A673 (cell line): ENCODE measurements at regions not wholly inside any gene's neighbourhood (a gene's known extent, or its start where the extent isn't known, plus 50 kb on each side); places are given as distances from the start of the nearest gene placed in this dataset.

Experiments
- BruUV-seq: library from RNA; stranded (reverse); fragments of 400-500 nt; replicated peaks from 2 replicates; lab custom pipeline; 2021; lab: Mats Ljungman, UMichigan
- CTCF ChIA-PET: fragments of 300-600 bp; sonication (Branson Sonifier 250); formaldehyde crosslinking; loops from one replicate; lab custom pipeline; 2022; ENCODE audit warnings: antibody characterized with exemption; lab: Charles Lee
- POLR2A ChIA-PET: fragments of 300-600 bp; sonication (Branson Sonifier 250); formaldehyde crosslinking; loops from one replicate; lab custom pipeline; 2022; ENCODE audit warnings: antibody characterized with exemption; ENCODE audit not compliant: low non-redundant PET; lab: Charles Lee
- DNase-seq: peaks from one replicate; pipeline ENCODE4 v3.0.0-alpha.2; 2015; ENCODE audit warnings: low spot score
- H3K27ac ChIP-seq: fragments of 200-600 bp; sonication (generic); 2 replicates; pipeline ENCODE4 v1.5.1; 2016; ENCODE audit warnings: mixed run types, low read depth, mild to moderate bottlenecking, mixed read lengths, antibody characterized with exemption, low read length; ENCODE audit not compliant: poor library complexity, severe bottlenecking
- H3K27me3 ChIP-seq: fragments of 200-600 bp; sonication (generic); replicated peaks from 2 replicates; pipeline ENCODE4 v1.6.1; 2017; ENCODE audit warnings: mixed run types, low read depth, mild to moderate bottlenecking, mixed read lengths, antibody characterized with exemption, low read length; ENCODE audit not compliant: insufficient read depth, poor library complexity
- H3K36me3 ChIP-seq: fragments of 200-600 bp; sonication (generic); 2 replicates; pipeline ENCODE4 v1.6.1; 2016; ENCODE audit warnings: mixed run types, mild to moderate bottlenecking, mixed read lengths, antibody characterized with exemption, low read length; ENCODE audit not compliant: insufficient read depth, poor library complexity, severe bottlenecking
- H3K4me1 ChIP-seq: fragments of 200-600 bp; sonication (generic); 2 replicates; pipeline ENCODE4 v1.6.1; 2017; ENCODE audit warnings: mixed run types, mild to moderate bottlenecking, mixed read lengths, antibody characterized with exemption, low read length; ENCODE audit not compliant: insufficient read depth, poor library complexity, severe bottlenecking
- H3K4me3 ChIP-seq: fragments of 200-600 bp; sonication (generic); 2 replicates; pipeline ENCODE4 v1.5.1; 2016; ENCODE audit warnings: low read depth, mixed run types, mild to moderate bottlenecking, mixed read lengths, low read length; ENCODE audit not compliant: poor library complexity, severe bottlenecking
- H3K9me3 ChIP-seq: fragments of 200-600 bp; sonication (generic); 2 replicates; pipeline ENCODE4 v1.6.1; 2016; ENCODE audit warnings: mixed run types, low read depth, mild to moderate bottlenecking, mixed read lengths, antibody characterized with exemption, low read length; ENCODE audit not compliant: poor library complexity, severe bottlenecking
- EZH2 ChIP-seq: fragments of 200-600 bp; sonication (generic); IDR thresholded peaks from 2 replicates; pipeline ENCODE4 v1.6.1; 2017; ENCODE audit warnings: borderline replicate concordance, low read depth, mild to moderate bottlenecking, mixed read lengths, antibody characterized with exemption, low read length; ENCODE audit not compliant: poor library complexity, severe bottlenecking
- intact Hi-C: fragments of 100-400 bp; cut with micrococcal nuclease; formaldehyde crosslinking; loops from one replicate; pipeline ENCODE4 v1.10.0; 2022; ENCODE audit not compliant: unreplicated experiment
- TF ChIP-seq, protein P1 (sequence below): fragments of 300-800, 200-600 bp; sonication (generic); conservative IDR thresholded peaks from 2 replicates; pipeline ENCODE4 v1.5.1; 2017; ENCODE audit warnings: low read depth, mild to moderate bottlenecking, antibody characterized with exemption, low read length, moderate library complexity, mixed read lengths

DNA sequence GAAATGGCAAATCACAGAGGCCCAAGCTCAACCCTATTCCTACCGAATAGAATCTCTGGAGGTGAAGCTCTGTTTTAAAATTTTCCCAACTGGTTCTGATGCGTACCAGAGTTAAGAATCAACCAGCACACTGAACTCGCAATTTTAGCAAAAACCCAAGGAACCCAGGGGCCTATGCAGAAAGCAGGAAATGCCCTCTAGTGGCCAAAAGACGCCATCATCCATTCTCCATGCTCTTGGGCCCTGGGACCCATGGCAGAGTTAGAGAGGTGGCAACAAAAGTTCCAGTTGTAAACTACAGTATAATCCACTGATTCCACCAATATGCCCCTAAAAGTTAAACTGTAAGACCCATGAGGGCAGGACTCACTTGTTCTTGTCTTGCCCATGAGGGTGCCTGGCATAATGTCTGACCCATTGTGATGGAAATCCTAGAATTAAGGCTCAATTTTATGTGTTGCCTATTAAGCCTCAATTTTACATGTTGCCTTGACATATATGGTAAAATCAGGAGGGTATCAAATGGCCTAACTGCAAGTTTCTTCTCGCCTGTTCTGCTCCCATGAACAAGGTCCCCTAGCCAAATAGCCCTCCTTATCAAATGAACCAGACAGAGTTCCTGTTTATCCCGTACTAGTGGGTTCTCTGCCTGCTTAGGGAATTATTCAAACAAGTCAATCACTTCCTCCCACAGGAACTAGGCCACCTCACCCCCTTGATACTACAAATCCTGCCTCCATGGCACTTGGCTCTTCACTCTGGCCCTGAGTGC, 137.5 kb upstream of the CPM start:
- POLR2A ChIA-PET: no interaction called here

DNA sequence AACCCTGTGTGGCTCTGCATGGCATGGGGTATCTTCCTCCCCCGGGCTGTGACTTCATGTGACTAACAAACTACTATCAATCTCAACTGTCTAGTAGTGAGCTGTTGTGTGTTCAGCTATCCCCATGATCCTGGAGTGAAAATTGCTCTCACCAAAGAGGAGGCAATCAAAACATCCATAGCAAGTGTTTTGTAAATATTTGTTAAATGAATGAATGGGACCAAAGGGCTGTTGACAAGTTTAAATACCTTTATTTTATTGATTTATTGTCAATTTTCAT, 138.1 kb upstream of the CPM start:
- Histone ChIP-seq H3K27ac (no peak overlapping the region), H3K9me3 (no peaks in the 10 kb centered on the region), H3K27me3 (no peaks in the 10 kb centered on the region), H3K4me3 (no peak overlapping the region), H3K36me3 (no peaks in the 10 kb centered on the region), H3K4me1 (peaks cover 12% of the 10 kb centered on the region)
- no peak for TF ChIP-seq EZH2
- TF ChIP-seq, protein P1, sequence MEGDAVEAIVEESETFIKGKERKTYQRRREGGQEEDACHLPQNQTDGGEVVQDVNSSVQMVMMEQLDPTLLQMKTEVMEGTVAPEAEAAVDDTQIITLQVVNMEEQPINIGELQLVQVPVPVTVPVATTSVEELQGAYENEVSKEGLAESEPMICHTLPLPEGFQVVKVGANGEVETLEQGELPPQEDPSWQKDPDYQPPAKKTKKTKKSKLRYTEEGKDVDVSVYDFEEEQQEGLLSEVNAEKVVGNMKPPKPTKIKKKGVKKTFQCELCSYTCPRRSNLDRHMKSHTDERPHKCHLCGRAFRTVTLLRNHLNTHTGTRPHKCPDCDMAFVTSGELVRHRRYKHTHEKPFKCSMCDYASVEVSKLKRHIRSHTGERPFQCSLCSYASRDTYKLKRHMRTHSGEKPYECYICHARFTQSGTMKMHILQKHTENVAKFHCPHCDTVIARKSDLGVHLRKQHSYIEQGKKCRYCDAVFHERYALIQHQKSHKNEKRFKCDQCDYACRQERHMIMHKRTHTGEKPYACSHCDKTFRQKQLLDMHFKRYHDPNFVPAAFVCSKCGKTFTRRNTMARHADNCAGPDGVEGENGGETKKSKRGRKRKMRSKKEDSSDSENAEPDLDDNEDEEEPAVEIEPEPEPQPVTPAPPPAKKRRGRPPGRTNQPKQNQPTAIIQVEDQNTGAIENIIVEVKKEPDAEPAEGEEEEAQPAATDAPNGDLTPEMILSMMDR: no peak
- CTCF ChIA-PET: no interaction called here
- no TSS peak for BruUV-seq
- no peak for DNase-seq
- intact Hi-C loops: loop anchor here (2.0 kb wide), 1 partner anchor 206 kb away; no protein-coding TSS in a partner anchor
- POLR2A ChIA-PET: no interaction called here

More for the DNA sequence above, 137.5 kb upstream of the CPM start:
- CTCF ChIA-PET: no interaction called here
- Histone ChIP-seq H3K27me3 (no peaks in the 10 kb centered on the region), H3K4me3 (no peak overlapping the region), H3K4me1 (peaks cover 12% of the 10 kb centered on the region), H3K27ac (no peak overlapping the region), H3K36me3 (no peaks in the 10 kb centered on the region), H3K9me3 (no peaks in the 10 kb centered on the region)
- intact Hi-C loops: loop anchor here (2.0 kb wide), 1 partner anchor 206 kb away; no protein-coding TSS in a partner anchor
- DNase-seq: peak; percentile 79
- no peak for TF ChIP-seq EZH2
- TF ChIP-seq, protein P1: peak; percentile 93
- no TSS peak for BruUV-seq

GRCh38 chr12:69073035-69073434, 140.1 kb upstream of the CPM start:
- ChIA-PET POLR2A (no interaction called here), CTCF (no interaction called here)
- H3K9me3 ChIP-seq: no peaks in the 10 kb centered on the region
- no TSS peak for BruUV-seq
- no peak for DNase-seq
- TF ChIP-seq, protein P1: no peak
- no peak for TF ChIP-seq EZH2
- H3K27me3 ChIP-seq: no peaks in the 10 kb centered on the region
- no peaks in the 10 kb centered on the region for H3K36me3 ChIP-seq
- no peak overlapping the region for H3K27ac ChIP-seq
- no peak overlapping the region for H3K4me3 ChIP-seq
- peaks cover 4% of the 10 kb centered on the region for H3K4me1 ChIP-seq
- intact Hi-C loops: no loop called here
